ENCODE measurements at regions not wholly inside any gene's neighbourhood (a gene's known extent, or its start where the extent isn't known, plus 50 kb on each side); places are given as distances from the start of the nearest gene placed in this dataset.

GRCh38 chrY:19818546-19818945 is 74.0 kb upstream of the KDM5D start:
- no peak for DNase-seq
- no peak overlapping the region for H3K27ac Mint-ChIP-seq
- H3K9me3 Mint-ChIP-seq: no peaks in the 10 kb centered on the region
- H3K27me3 Mint-ChIP-seq: peaks cover 6 to 55% of the 10 kb centered on the region in 2 donors
- no peak for ATAC-seq (replicated peaks)
- H3K4me1 Mint-ChIP-seq (ENCODE audit: low read depth in 2 of 2): peaks cover 2 to 11% of the 10 kb centered on the region in 2 donors
- H3K4me3 Mint-ChIP-seq: no peak overlapping the region
- no peaks in the 10 kb centered on the region for H3K36me3 Mint-ChIP-seq (ENCODE audit: insufficient read depth)

GRCh38 chrY:19816920-19817319 is 72.4 kb upstream of the KDM5D start:
- peak overlapping the region in 1 of 2 donors; percentile 44 for H3K27ac Mint-ChIP-seq

GRCh38 chrY:19816053-19816823 is 71.7 kb upstream of the KDM5D start:
- Mint-ChIP-seq H3K27me3 (peaks cover 0 to 45% of the 10 kb centered on the region in 2 donors), H3K4me3 (peak overlapping the region; percentile 57 to 70), H3K27ac (peak overlapping the region; percentile 32 to 44)

More at GRCh38 chrY:19816920-19817319, 72.4 kb upstream of the KDM5D start:
- H3K4me1 Mint-ChIP-seq (ENCODE audit: low read depth in 2 of 2): peaks cover 2 to 11% of the 10 kb centered on the region in 2 donors
- no peaks in the 10 kb centered on the region for H3K9me3 Mint-ChIP-seq
- no peaks in the 10 kb centered on the region for H3K36me3 Mint-ChIP-seq (ENCODE audit: insufficient read depth)
- ATAC-seq (replicated peaks) (no peak), DNase-seq (no peak)
- peaks cover 4 to 52% of the 10 kb centered on the region in 2 donors for H3K27me3 Mint-ChIP-seq
- H3K4me3 Mint-ChIP-seq: peak overlapping the region; percentile 10 to 70

More at GRCh38 chrY:19816053-19816823, 71.7 kb upstream of the KDM5D start:
- Mint-ChIP-seq H3K36me3 (ENCODE audit: insufficient read depth) (no peaks in the 10 kb centered on the region), H3K9me3 (no peaks in the 10 kb centered on the region), H3K4me1 (ENCODE audit: low read depth in 2 of 2) (peaks cover 2 to 11% of the 10 kb centered on the region in 2 donors)
- ATAC-seq (replicated peaks): peak; percentile 35
- DNase-seq: no peak

Data from effector memory CD8-positive, alpha-beta T cell (primary cell).